SK-N-SH (cell line): ENCODE measurements at regions not wholly inside any gene's neighbourhood (a gene's known extent, or its start where the extent isn't known, plus 50 kb on each side); places are given as distances from the start of the nearest gene placed in this dataset.

ENCODE experiments used
- ELF1 ChIP-seq: IDR thresholded peaks from 2 replicates; pipeline ENCODE4 v1.4.0; 2012
- FOSL2 ChIP-seq: IDR thresholded peaks from 2 replicates; pipeline ENCODE4 v1.4.0; 2012; ENCODE audit warnings: low read depth, mild to moderate bottlenecking, moderate library complexity, borderline replicate concordance
- FOXM1 ChIP-seq: IDR thresholded peaks from 2 replicates; pipeline ENCODE4 v1.4.0; 2012; ENCODE audit warnings: low read depth, mild to moderate bottlenecking
- RFX5 ChIP-seq: IDR thresholded peaks from 2 replicates; pipeline ENCODE4 v1.6.1; 2012; ENCODE audit warnings: mild to moderate bottlenecking, improper control_type of control experiment, low read length
- RXRA ChIP-seq: IDR thresholded peaks from 2 replicates; pipeline ENCODE4 v1.4.0; 2012; ENCODE audit warnings: low read depth, mild to moderate bottlenecking, borderline replicate concordance
- SIN3A ChIP-seq: IDR thresholded peaks from 2 replicates; pipeline ENCODE4 v1.6.1; 2012; ENCODE audit warnings: low read depth, mild to moderate bottlenecking, low read length, moderate library complexity, borderline replicate concordance
- TAF1 ChIP-seq: IDR thresholded peaks from 2 replicates; pipeline ENCODE4 v1.6.1; 2012; ENCODE audit warnings: low read depth, mild to moderate bottlenecking, low read length, moderate library complexity, borderline replicate concordance
- TF ChIP-seq, protein P1 (sequence below): fragments of 200-600 bp; sonication (generic); IDR thresholded peaks from 2 replicates; pipeline ENCODE4 v1.6.1; 2017; ENCODE audit warnings: antibody characterized with exemption, mild to moderate bottlenecking, moderate library complexity
- TF ChIP-seq, protein P2 (sequence below): IDR thresholded peaks from 2 replicates; pipeline ENCODE4 v1.6.1; 2012; ENCODE audit warnings: mild to moderate bottlenecking, low read depth, low read length, moderate library complexity

DNA sequence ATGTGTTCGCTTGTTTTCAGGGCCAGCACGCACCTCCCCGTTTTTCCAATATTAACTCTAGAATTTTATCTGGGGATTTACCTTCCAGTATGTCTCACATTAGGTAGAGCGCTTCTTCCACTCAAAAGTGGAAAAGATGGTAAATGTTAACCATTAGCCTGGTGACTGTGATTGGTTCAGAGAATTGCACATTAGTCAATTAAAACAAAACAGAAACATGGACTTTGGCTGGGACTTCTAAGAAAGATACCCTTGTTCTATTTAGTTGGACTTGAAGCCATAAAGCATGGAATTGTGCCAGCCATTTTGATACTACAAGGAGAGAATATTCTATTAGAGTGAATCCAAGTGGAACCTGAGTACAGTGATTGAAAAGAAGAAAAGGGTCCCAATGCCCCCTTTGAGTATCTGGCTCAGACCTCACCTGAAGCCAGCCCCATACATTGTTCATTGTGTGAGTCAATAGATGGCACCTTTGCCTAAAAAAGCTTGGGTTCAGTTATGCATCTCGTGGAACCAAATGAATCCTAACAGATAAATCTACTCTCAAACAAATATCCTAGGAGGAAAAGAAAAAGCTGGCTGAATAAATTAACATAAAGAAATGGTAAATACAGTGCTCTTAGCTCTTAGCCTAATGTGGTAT is 354.3 kb downstream of the IRS1 start:
- TF ChIP-seq, protein P1, sequence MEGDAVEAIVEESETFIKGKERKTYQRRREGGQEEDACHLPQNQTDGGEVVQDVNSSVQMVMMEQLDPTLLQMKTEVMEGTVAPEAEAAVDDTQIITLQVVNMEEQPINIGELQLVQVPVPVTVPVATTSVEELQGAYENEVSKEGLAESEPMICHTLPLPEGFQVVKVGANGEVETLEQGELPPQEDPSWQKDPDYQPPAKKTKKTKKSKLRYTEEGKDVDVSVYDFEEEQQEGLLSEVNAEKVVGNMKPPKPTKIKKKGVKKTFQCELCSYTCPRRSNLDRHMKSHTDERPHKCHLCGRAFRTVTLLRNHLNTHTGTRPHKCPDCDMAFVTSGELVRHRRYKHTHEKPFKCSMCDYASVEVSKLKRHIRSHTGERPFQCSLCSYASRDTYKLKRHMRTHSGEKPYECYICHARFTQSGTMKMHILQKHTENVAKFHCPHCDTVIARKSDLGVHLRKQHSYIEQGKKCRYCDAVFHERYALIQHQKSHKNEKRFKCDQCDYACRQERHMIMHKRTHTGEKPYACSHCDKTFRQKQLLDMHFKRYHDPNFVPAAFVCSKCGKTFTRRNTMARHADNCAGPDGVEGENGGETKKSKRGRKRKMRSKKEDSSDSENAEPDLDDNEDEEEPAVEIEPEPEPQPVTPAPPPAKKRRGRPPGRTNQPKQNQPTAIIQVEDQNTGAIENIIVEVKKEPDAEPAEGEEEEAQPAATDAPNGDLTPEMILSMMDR, result no peak
- TF ChIP-seq RXRA (no peak), FOSL2 (no peak), ELF1 (no peak), FOXM1 (no peak), SIN3A (no peak), TAF1 (no peak), RFX5 (no peak)
- TF ChIP-seq, protein P2, sequence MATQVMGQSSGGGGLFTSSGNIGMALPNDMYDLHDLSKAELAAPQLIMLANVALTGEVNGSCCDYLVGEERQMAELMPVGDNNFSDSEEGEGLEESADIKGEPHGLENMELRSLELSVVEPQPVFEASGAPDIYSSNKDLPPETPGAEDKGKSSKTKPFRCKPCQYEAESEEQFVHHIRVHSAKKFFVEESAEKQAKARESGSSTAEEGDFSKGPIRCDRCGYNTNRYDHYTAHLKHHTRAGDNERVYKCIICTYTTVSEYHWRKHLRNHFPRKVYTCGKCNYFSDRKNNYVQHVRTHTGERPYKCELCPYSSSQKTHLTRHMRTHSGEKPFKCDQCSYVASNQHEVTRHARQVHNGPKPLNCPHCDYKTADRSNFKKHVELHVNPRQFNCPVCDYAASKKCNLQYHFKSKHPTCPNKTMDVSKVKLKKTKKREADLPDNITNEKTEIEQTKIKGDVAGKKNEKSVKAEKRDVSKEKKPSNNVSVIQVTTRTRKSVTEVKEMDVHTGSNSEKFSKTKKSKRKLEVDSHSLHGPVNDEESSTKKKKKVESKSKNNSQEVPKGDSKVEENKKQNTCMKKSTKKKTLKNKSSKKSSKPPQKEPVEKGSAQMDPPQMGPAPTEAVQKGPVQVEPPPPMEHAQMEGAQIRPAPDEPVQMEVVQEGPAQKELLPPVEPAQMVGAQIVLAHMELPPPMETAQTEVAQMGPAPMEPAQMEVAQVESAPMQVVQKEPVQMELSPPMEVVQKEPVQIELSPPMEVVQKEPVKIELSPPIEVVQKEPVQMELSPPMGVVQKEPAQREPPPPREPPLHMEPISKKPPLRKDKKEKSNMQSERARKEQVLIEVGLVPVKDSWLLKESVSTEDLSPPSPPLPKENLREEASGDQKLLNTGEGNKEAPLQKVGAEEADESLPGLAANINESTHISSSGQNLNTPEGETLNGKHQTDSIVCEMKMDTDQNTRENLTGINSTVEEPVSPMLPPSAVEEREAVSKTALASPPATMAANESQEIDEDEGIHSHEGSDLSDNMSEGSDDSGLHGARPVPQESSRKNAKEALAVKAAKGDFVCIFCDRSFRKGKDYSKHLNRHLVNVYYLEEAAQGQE, result no peak
